ENCODE measurements at regions not wholly inside any gene's neighbourhood (a gene's known extent, or its start where the extent isn't known, plus 50 kb on each side); places are given as distances from the start of the nearest gene placed in this dataset.

DNA sequence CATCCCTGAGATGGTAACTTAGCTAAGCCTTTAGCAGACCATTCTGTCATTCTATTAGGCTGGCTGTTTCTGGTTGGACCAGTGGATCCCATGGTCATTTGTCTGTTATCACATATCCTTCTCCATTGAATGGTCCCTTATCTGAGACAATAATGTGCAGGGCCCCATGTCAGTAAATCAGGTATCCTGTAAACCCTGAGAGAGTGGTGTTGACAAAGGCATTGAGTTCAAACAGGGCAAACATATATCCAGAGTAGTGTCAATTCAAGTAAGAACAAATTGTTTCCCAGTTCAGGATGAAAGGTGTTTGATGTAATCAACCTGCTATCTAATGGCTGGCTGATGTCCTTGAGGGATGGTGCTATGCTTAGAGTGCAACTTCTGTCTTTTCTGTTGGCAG, 126.2 kb downstream of the LINC00237 start:
- ATAC-seq (replicated peaks in 6 of 8): no peak
- Histone ChIP-seq H3K27ac (no peak overlapping the region), H3K4me3 (no peak overlapping the region), H3K4me1 (replicated peaks in 1 of 2) (no peaks in the 10 kb centered on the region)
- in situ Hi-C loops (cut with MboI; ENCODE audit: low pct_unique_long_range_greater_than_20kb in 2 of 9, low sequenced_read_pairs in 9 of 9, unreplicated experiment in 9 of 9): no loop called here

DNA sequence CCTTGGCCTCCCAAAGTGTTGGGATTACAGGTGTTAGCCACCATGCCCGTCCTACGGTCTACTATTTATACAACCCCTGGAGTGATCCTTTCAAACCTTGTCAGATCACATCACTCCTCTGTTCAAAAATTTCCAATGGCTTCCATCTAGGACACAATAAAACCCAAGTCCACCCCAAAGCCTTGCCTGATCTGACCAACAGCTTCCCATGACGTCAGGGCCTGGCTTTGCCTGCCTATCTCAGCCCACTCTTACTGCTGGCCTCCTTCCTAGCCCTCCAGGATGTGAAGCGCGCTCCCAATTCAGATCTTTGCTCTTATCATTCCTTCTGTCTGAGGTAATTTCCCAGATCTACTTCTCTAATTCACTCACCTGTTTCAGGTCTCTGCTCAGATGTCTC, 128.4 kb downstream of the LINC00237 start:
- Histone ChIP-seq H3K27ac (no peak overlapping the region), H3K4me3 (no peak overlapping the region), H3K4me1 (replicated peaks in 1 of 2) (no peaks in the 10 kb centered on the region)
- ATAC-seq (replicated peaks in 6 of 8): no peak
- WGBS, 10 experiments: 29 to 89% (median 77%) methylated on average over 1 to 3 of the region's 5 CpGs; no CpG with 5 or more reads in 4 of the 10 experiments
- in situ Hi-C loops (cut with MboI; ENCODE audit: low pct_unique_long_range_greater_than_20kb in 2 of 9, low sequenced_read_pairs in 9 of 9, unreplicated experiment in 9 of 9): no loop called here

DNA sequence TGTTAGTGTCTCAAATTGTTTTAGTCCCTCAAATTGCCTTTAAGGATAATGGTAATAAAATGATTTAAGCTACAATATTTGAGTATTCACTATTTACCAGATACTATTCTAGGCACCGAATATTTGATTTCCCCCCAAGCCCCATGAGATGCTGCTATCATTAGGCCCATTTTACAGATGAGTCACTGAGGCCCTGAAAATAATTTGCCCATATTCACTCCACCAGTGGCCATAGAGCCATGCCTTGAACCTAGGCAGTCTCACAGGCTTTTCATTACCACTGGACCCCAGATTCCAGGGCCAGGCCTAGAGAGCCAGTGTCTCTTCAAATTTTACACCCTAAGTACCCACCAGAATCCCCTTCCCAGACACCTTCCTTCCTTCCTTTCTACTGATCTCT, 133.7 kb downstream of the LINC00237 start:
- no peak for ATAC-seq (replicated peaks in 6 of 8)
- in situ Hi-C loops (cut with MboI; ENCODE audit: low pct_unique_long_range_greater_than_20kb in 2 of 9, low sequenced_read_pairs in 9 of 9, unreplicated experiment in 9 of 9): no loop called here
- no peak overlapping the region for H3K4me3 ChIP-seq
- no peak overlapping the region for H3K27ac ChIP-seq
- 40 to 100% (median 61%) methylated on average over 1 of the region's 1 CpG; no CpG with 5 or more reads in 4 of the 10 experiments for WGBS, 10 experiments
- peaks cover 21 to 35% of the 10 kb centered on the region in 2 donors for H3K4me1 ChIP-seq (replicated peaks in 1 of 2)

DNA sequence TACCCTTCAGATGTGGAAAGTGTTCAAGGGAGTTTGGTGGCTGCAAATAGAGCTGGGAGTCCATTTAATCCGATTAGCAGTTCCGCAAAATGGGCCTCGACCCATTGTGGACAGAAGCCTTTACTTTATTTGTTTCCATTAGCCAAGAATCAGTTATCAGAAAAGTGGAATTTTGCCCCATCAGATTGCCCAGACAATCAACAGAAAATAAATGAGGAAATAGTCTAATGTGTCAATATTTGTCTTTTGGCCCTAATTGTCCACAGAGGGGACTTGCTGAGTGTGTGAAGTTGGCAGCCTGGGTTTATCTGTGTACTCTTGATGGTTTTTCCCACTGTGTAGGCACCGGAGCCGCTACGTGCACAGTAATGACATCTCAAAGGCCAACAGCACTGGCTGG, 134.3 kb downstream of the LINC00237 start:
- Histone ChIP-seq H3K27ac (no peak overlapping the region), H3K4me1 (replicated peaks in 1 of 2) (peaks cover 28 to 42% of the 10 kb centered on the region in 2 donors), H3K4me3 (no peak overlapping the region)
- WGBS, 10 experiments: 67 to 100% (median 90%) methylated on average over 2 to 6 of the region's 6 CpGs; no CpG with 5 or more reads in 5 of the 10 experiments
- ATAC-seq (replicated peaks in 6 of 8): peak in 1 of 8 experiments; percentile 37
- in situ Hi-C loops (cut with MboI; ENCODE audit: low pct_unique_long_range_greater_than_20kb in 2 of 9, low sequenced_read_pairs in 9 of 9, unreplicated experiment in 9 of 9): no loop called here

DNA sequence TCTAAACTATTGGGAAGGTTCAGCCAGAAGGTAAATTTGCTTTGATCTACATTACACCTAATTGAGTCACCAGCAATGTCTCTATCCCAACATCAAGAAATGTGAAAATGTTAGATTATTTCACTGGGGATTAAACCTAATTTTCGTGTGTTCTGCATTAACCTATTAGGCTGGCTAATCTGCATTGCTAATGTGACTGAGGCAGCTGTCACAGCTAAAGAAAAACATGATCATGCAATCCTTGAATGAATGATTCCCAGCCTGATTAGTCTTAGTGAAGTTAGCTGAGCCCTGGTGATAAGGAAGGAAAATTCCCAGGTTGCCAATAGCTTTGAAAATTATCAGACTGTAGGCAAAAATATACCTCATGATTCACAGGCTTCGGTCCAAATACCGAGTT, 135.3 kb downstream of the LINC00237 start:
- Histone ChIP-seq H3K4me3 (no peak overlapping the region), H3K4me1 (replicated peaks in 1 of 2) (peaks cover 28 to 51% of the 10 kb centered on the region in 2 donors), H3K27ac (no peak overlapping the region)
- peak in 4 of 8 experiments; percentile 25 to 55 (median 37) for ATAC-seq (replicated peaks in 6 of 8)
- in situ Hi-C loops (cut with MboI; ENCODE audit: low pct_unique_long_range_greater_than_20kb in 2 of 9, low sequenced_read_pairs in 9 of 9, unreplicated experiment in 9 of 9): no loop called here
- 0 to 100% (median 33%) methylated on average over 1 to 3 of the region's 3 CpGs for WGBS, 10 experiments

DNA sequence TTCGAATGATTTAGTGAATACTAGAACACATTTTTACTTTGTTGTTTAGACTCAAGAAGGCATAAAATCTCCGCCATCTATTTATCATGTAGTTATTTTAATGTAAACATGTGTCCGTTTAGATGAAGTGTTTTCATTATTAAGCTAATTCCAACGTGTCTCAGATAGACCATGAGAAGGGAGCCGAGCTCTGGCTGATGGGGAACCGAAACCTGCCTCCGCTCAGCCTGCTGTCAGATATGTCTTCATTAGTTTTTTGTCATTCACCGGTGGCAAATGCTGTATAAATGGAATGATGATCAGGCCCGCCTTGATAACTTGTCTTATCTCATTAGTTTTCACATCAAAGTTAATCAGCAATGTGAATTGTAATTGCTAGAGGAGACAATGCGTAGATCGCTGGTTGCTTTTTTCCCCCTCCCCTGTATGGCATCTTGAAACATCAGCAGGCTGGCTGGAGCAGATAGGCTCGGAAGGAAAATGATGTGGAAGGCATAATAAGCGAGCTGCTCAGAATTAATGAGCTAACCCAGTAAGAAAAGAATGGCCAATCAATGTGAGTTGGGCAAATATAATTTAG, 136.4 kb downstream of the LINC00237 start:
- 6 to 77% (median 46%) methylated on average over 4 to 13 of the region's 13 CpGs for WGBS, 10 experiments
- H3K4me3 ChIP-seq: no peak overlapping the region
- in situ Hi-C loops (cut with MboI; ENCODE audit: low pct_unique_long_range_greater_than_20kb in 2 of 9, low sequenced_read_pairs in 9 of 9, unreplicated experiment in 9 of 9): no loop called here

DNA sequence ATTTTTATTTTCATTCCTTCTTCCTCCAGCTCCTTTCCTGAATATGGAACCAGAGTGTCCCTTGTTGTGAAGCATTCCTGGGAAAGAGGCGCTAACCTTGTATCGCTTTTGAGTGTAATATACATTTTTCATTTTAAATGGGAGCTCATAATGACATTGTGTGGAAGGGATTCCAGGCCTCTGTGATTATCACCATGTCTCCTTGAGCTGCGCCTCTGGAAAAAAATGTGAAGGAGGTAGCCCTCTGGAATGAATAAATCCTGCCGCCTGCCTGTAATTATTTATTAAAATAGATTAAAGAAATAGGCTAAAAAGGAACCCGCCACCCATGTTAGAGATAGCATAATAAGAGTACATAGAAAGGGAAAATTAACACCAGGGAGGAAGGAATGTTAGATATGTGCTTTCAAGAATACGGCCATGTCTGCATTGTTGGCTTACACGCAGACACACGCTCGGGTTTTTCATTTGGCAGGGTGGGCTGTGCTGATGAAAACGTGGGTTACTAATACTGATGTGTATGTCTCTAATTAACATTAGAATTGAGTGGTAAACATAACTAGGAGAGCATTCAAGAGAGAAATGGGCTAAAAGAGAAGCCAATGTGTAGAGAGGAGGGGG, 138.5 kb downstream of the LINC00237 start:
- in situ Hi-C loops (cut with MboI; ENCODE audit: low pct_unique_long_range_greater_than_20kb in 2 of 9, low sequenced_read_pairs in 9 of 9, unreplicated experiment in 9 of 9): no loop called here
- peak overlapping the region in 1 of 2 donors; percentile 29 for H3K27ac ChIP-seq
- ATAC-seq (replicated peaks in 6 of 8): peak in 4 of 8 experiments; percentile 37 to 81 (median 54)
- 0 to 90% (median 60%) methylated on average over 4 to 10 of the region's 10 CpGs; no CpG with 5 or more reads in 1 of the 10 experiments for WGBS, 10 experiments
- H3K4me1 ChIP-seq (replicated peaks in 1 of 2): peaks cover 28 to 54% of the 10 kb centered on the region in 2 donors
- no peak overlapping the region for H3K4me3 ChIP-seq

More for the DNA sequence above, 136.4 kb downstream of the LINC00237 start:
- ATAC-seq (replicated peaks in 6 of 8): peak in 5 of 8 experiments; percentile 27 to 56 (median 42)
- no peak overlapping the region for H3K27ac ChIP-seq
- peaks cover 28 to 54% of the 10 kb centered on the region in 2 donors for H3K4me1 ChIP-seq (replicated peaks in 1 of 2)

DNA sequence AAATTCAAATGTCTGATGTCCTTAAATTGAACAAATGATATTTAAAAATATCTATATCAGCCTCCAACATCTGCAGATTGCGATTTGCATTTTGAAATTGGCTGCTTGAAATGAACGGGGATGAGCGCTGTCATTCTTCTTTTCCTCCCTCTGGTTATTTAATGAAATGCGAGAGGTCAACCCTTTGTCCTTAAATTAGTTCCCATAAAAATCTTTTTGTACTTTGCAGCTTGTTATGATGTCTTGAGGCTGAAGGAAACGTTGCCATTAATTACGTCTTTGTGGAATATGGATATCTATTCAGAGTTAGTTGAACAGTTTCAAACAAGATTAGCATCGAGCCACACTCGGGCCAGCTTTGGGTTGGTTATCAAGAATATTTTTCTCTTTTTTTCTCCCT, 140.0 kb downstream of the LINC00237 start:
- no peak for ATAC-seq (replicated peaks in 6 of 8)
- in situ Hi-C loops (cut with MboI; ENCODE audit: low pct_unique_long_range_greater_than_20kb in 2 of 9, low sequenced_read_pairs in 9 of 9, unreplicated experiment in 9 of 9): no loop called here
- WGBS, 10 experiments: 36 to 88% (median 69%) methylated on average over 6 to 8 of the region's 8 CpGs

DNA sequence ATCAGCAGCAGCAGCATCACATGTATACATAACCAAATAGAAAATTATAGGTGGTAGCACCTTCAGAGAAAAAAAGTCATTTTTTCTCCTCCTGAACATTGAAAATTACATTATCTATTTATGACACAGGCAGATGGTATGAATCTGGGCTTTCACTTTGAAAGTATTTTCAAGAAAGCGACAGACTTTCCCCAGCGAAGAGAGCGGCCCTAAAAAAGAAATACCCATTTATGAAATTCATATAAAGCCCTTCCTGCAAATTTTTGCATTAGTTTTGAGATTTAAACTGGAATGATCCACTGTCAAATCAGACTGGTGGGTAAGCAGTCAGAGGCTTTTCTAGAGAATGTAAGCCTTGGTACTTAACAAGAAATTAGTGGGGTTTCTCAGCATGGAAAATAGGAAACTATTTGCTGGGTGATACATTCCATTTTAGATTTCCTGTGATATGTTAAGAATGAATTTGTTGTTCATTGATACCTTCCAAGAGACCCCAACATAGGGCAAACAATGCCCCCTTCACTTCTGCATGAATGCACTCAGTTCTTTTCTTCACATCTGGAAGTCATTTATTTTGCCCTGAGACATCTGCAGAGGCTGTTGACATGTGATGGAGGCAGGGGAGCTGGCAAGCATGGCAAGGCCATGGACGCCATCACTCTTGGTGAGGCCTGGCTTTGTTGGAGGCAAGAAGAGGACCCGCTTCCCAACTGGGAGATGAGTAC, 147.0 kb downstream of the LINC00237 start:
- in situ Hi-C loops (cut with MboI; ENCODE audit: low pct_unique_long_range_greater_than_20kb in 2 of 9, low sequenced_read_pairs in 9 of 9, unreplicated experiment in 9 of 9): no loop called here
- no peak for ATAC-seq (replicated peaks in 6 of 8)
- Histone ChIP-seq H3K4me3 (no peak overlapping the region), H3K27ac (no peak overlapping the region), H3K4me1 (replicated peaks in 1 of 2) (peaks cover 0 to 15% of the 10 kb centered on the region in 2 donors)
- 42 to 100% (median 78%) methylated on average over 1 to 5 of the region's 5 CpGs for WGBS, 10 experiments

More for the DNA sequence above, 140.0 kb downstream of the LINC00237 start:
- no peak overlapping the region for H3K27ac ChIP-seq
- peaks cover 27 to 49% of the 10 kb centered on the region in 2 donors for H3K4me1 ChIP-seq (replicated peaks in 1 of 2)
- H3K4me3 ChIP-seq: no peak overlapping the region

DNA sequence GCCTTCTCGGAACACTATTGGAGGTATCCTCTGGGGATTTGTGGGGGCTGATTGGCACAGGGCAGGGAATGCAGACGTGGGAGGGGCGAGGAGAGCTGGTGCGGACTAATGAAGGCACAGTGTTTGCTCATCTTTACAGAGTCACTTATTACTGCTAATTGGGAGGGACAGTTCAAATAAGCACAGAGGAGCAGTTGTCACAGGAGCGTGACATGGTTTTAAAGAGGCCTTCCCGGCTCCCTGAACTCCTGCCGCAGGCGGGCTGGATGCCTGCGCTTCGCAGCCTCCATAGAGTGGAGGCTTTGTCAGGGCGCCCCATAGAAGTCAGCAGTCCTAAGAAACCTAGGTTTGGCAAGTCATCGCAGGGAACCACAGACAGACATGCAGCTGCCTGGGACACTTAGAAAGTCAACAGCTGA, 149.6 kb downstream of the LINC00237 start:
- in situ Hi-C loops (cut with MboI; ENCODE audit: low pct_unique_long_range_greater_than_20kb in 2 of 9, low sequenced_read_pairs in 9 of 9, unreplicated experiment in 9 of 9): no loop called here
- no peak overlapping the region for H3K4me3 ChIP-seq
- ATAC-seq (replicated peaks in 6 of 8): peak in 5 of 8 experiments; percentile 77 to 85 (median 81)
- peaks cover 0 to 15% of the 10 kb centered on the region in 2 donors for H3K4me1 ChIP-seq (replicated peaks in 1 of 2)
- WGBS, 10 experiments: 40 to 79% (median 75%) methylated on average over 1 to 12 of the region's 12 CpGs; no CpG with 5 or more reads in 7 of the 10 experiments
- no peak overlapping the region for H3K27ac ChIP-seq

DNA sequence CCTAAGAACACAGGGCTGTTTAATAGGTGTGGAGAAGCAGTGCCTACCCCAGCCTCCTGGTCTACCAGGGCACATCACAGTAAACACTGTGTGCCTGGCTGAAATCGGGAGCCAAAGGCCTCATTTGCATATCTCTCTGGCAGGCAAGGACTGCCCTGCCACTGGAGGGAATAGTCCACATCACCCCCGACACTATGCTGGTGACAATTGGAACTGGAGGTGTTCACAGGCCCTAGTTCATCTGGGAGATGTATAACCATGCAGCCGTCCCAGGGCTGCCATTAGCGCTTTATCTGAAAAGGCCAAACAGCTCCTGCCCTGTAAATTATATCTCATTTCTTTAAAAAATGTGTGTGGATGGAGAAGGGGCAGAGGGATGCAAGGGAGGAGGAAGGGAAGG, 150.3 kb downstream of the LINC00237 start:
- Histone ChIP-seq H3K4me3 (no peak overlapping the region), H3K4me1 (replicated peaks in 1 of 2) (peaks cover 0 to 15% of the 10 kb centered on the region in 2 donors), H3K27ac (no peak overlapping the region)
- WGBS, 10 experiments: 30 to 67% (median 50%) methylated on average over 1 to 2 of the region's 4 CpGs; no CpG with 5 or more reads in 3 of the 10 experiments
- in situ Hi-C loops (cut with MboI; ENCODE audit: low pct_unique_long_range_greater_than_20kb in 2 of 9, low sequenced_read_pairs in 9 of 9, unreplicated experiment in 9 of 9): no loop called here
- ATAC-seq (replicated peaks in 6 of 8): peak in 5 of 8 experiments; percentile 49 to 72 (median 53)

DNA sequence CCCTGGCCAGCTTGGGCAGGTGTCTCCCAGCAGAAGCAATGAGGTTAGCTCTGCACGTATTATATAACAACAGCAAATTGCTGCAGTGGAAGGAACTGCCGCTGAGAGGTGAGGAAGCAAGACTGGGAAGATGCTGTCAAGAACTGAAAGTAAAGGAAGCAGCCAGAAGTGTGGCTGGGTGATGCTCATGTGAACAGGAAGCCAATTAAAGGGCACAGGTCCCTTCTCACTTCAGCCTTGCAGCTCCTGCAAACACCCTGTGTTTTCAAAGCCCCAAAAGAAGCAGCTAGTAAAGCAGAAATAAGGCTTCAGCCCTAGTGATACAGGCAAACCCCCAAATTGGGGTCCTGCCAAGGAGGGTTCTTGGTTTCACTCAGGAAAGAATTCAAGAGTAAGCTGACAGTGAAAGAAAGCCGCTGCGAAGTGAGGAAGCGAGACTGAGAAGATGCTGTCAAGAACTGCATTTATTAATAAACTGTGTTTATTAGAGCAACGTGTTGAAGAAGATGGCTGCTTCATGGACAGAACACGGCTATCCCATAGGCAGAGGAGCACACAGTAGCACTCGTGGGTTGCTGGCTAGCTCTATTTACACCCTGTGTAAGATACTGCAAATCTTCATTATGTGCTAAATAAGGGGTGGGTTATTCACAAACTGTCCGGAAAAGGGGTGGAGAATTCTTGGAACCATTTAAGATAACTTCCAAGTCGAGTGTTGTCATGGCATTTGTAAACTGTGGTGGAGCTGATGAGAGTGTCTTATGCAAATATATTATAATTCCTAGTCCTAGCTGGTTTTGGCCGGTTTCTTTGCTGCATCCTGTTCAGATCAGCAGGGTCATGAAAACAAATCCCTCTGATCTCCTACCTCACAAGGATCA, 152.2 kb downstream of the LINC00237 start:
- in situ Hi-C loops (cut with MboI; ENCODE audit: low pct_unique_long_range_greater_than_20kb in 2 of 9, low sequenced_read_pairs in 9 of 9, unreplicated experiment in 9 of 9): no loop called here
- peak; percentile 28 to 97 (median 50) for ATAC-seq (replicated peaks in 6 of 8)
- 0 to 95% (median 60%) methylated on average over 2 to 10 of the region's 11 CpGs; no CpG with 5 or more reads in 1 of the 10 experiments for WGBS, 10 experiments
- H3K4me3 ChIP-seq: no peak overlapping the region
- peaks cover 0 to 15% of the 10 kb centered on the region in 2 donors for H3K4me1 ChIP-seq (replicated peaks in 1 of 2)
- H3K27ac ChIP-seq: no peak overlapping the region
